K562 (cell line): ENCODE measurements at regions not wholly inside any gene's neighbourhood (a gene's known extent, or its start where the extent isn't known, plus 50 kb on each side); places are given as distances from the start of the nearest gene placed in this dataset.
A peak's percentile ranks its signal among the peaks of the same experiment; 100 is the strongest.

Source experiments
- ARID2 ChIP-seq: fragments of 450-650 bp; IDR thresholded peaks from 2 replicates; pipeline ENCODE4 v1.6.1; 2017; ENCODE audit warnings: antibody characterized with exemption, mild to moderate bottlenecking
- BRCA1 ChIP-seq, 2 experiments: fragments of 450-650 bp in 1 of 2; sonication (generic) in 1 of 2; formaldehyde crosslinking in 1 of 2; IDR thresholded peaks; 2 replicates each; pipeline versions ENCODE4 v1.5.0 to v1.6.1; 2017 to 2020; ENCODE audit warnings: mild to moderate bottlenecking in 1 of 2, missing genetic modification reagents in 1 of 2
- DACH1 ChIP-seq: fragments of 450-650 bp; IDR thresholded peaks from 2 replicates; pipeline ENCODE4 v1.6.1; 2018; ENCODE audit not compliant: partially characterized antibody
- DPF2 ChIP-seq: fragments of 450-650 bp; IDR thresholded peaks from 2 replicates; pipeline ENCODE4 v1.6.1; 2016
- ERF ChIP-seq: fragments of 450-650 bp; formaldehyde crosslinking; IDR thresholded peaks from 2 replicates; pipeline ENCODE4 v1.4.0; 2020; ENCODE audit warnings: mild to moderate bottlenecking, mixed read lengths
- LARP7 ChIP-seq: fragments of 450-650 bp; IDR thresholded peaks from 2 replicates; pipeline ENCODE4 v1.6.1; 2016
- PRMT5 ChIP-seq: sonication (generic); formaldehyde crosslinking; IDR thresholded peaks from 2 replicates; pipeline ENCODE4 v1.5.0; 2020; ENCODE audit warnings: missing genetic modification reagents
- PURB ChIP-seq: sonication (generic); formaldehyde crosslinking; IDR thresholded peaks from 2 replicates; pipeline ENCODE4 v1.9.0; 2021; ENCODE audit warnings: low read depth, mild to moderate bottlenecking, missing genetic modification reagents
- PYGO2 ChIP-seq: fragments of 450-650 bp; IDR thresholded peaks from 2 replicates; pipeline ENCODE4 v1.6.1; 2016; ENCODE audit warnings: mild to moderate bottlenecking, missing genetic modification characterization, moderate library complexity, missing compliant biosample characterization
- RBM15 ChIP-seq: fragments of 200-400 bp; formaldehyde crosslinking; IDR thresholded peaks from 2 replicates; pipeline ENCODE4 v1.6.1; 2018; ENCODE audit warnings: mild to moderate bottlenecking, low read length, moderate library complexity; ENCODE audit not compliant: insufficient read depth
- SETDB1 ChIP-seq: IDR thresholded peaks from one replicate; pipeline ENCODE4 v1.6.1; 2012; ENCODE audit warnings: low read length, control low read depth, inconsistent platforms
- SIRT6 ChIP-seq: IDR thresholded peaks from one replicate; pipeline ENCODE4 v1.6.1; 2012; ENCODE audit warnings: low read depth, mild to moderate bottlenecking, control low read depth, inconsistent platforms, low read length, moderate library complexity
- SLC30A9 ChIP-seq: fragments of 250-450 bp; sonication (Bioruptor Pico); IDR thresholded peaks from 2 replicates; pipeline ENCODE4 v1.8.0; 2022; ENCODE audit warnings: mild to moderate bottlenecking, moderate library complexity
- TAF1 ChIP-seq: IDR thresholded peaks from 2 replicates; pipeline ENCODE4 v1.6.1; 2011; ENCODE audit warnings: mild to moderate bottlenecking, low read length, moderate library complexity; ENCODE audit not compliant: insufficient read depth, control insufficient read depth, severe bottlenecking; ENCODE audit errors: extremely low read depth
- TAF7 ChIP-seq: fragments of 450-650 bp; IDR thresholded peaks from 2 replicates; pipeline ENCODE4 v1.6.1; 2016; ENCODE audit warnings: missing genetic modification characterization, missing compliant biosample characterization
- ZNF408 ChIP-seq: fragments of 250-450 bp; sonication (Bioruptor Pico); IDR thresholded peaks from 2 replicates; pipeline ENCODE4 v1.4.0; 2020; ENCODE audit warnings: low read depth, mild to moderate bottlenecking, moderate library complexity
- ZSCAN29 ChIP-seq: fragments of 450-650 bp; IDR thresholded peaks from 2 replicates; pipeline ENCODE4 v1.6.1; 2017
- TF ChIP-seq, protein P1 (sequence below): sonication (generic); formaldehyde crosslinking; IDR thresholded peaks from 2 replicates; pipeline ENCODE4 v1.8.0; 2023; ENCODE audit warnings: missing genetic modification reagents, mild to moderate bottlenecking, borderline replicate concordance
- TF ChIP-seq, protein P2 (sequence below): fragments of 250-450 bp; sonication (Bioruptor Pico); IDR thresholded peaks from 2 replicates; pipeline ENCODE4 v1.4.0; 2020; ENCODE audit warnings: borderline replicate concordance
- TF ChIP-seq, protein P3 (sequence below): fragments of 150-350 bp; conservative IDR thresholded peaks from 2 replicates; pipeline ENCODE4 v1.6.1; 2014; ENCODE audit warnings: low read length

DNA sequence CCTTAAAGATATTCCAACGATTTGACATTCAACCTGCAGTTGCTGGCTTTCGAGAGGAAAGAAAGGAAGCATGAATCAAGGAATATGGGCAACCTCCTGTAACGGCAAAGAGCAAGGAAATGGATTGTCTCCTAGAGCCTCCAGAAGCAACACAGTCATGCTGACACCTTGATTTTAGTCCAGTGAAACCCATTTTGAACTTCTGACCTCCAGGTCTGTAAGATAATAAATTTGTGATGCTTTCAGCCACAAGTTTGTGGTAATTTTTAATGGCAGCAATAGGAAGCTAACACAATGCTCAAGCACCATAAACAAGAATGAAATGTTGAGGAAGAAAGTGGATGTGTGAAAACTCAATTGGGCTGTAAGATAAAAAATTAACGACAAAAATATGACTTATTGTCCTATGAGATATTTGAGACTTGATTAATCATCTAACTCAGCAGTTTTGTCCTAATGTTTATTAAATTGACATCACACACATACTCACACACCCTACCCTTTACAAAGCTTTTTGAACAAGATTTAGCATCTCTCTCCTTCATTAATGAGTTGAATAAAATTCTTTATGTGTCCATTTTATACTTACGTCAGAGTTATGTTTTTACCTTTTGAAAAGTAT is 857.2 kb upstream of the INTU start (continued):
- TF ChIP-seq TAF1, result no peak
- TF ChIP-seq, protein P1, sequence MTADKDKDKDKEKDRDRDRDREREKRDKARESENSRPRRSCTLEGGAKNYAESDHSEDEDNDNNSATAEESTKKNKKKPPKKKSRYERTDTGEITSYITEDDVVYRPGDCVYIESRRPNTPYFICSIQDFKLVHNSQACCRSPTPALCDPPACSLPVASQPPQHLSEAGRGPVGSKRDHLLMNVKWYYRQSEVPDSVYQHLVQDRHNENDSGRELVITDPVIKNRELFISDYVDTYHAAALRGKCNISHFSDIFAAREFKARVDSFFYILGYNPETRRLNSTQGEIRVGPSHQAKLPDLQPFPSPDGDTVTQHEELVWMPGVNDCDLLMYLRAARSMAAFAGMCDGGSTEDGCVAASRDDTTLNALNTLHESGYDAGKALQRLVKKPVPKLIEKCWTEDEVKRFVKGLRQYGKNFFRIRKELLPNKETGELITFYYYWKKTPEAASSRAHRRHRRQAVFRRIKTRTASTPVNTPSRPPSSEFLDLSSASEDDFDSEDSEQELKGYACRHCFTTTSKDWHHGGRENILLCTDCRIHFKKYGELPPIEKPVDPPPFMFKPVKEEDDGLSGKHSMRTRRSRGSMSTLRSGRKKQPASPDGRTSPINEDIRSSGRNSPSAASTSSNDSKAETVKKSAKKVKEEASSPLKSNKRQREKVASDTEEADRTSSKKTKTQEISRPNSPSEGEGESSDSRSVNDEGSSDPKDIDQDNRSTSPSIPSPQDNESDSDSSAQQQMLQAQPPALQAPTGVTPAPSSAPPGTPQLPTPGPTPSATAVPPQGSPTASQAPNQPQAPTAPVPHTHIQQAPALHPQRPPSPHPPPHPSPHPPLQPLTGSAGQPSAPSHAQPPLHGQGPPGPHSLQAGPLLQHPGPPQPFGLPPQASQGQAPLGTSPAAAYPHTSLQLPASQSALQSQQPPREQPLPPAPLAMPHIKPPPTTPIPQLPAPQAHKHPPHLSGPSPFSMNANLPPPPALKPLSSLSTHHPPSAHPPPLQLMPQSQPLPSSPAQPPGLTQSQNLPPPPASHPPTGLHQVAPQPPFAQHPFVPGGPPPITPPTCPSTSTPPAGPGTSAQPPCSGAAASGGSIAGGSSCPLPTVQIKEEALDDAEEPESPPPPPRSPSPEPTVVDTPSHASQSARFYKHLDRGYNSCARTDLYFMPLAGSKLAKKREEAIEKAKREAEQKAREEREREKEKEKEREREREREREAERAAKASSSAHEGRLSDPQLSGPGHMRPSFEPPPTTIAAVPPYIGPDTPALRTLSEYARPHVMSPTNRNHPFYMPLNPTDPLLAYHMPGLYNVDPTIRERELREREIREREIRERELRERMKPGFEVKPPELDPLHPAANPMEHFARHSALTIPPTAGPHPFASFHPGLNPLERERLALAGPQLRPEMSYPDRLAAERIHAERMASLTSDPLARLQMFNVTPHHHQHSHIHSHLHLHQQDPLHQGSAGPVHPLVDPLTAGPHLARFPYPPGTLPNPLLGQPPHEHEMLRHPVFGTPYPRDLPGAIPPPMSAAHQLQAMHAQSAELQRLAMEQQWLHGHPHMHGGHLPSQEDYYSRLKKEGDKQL (CRISPR knock-in tag), result no peak
- no peak for TF ChIP-seq ZNF408
- peak; percentile 52 for TF ChIP-seq DPF2
- TF ChIP-seq TAF7, result no peak
- no peak for TF ChIP-seq SIRT6
- no peak for TF ChIP-seq SLC30A9 (CRISPR knock-in tag)
- no peak for TF ChIP-seq PRMT5 (CRISPR knock-in tag)
- no peak for TF ChIP-seq LARP7
- no peak for TF ChIP-seq PURB (CRISPR knock-in tag)
- TF ChIP-seq PYGO2 (tag), result no peak
- TF ChIP-seq ERF, result no peak
- TF ChIP-seq DACH1, result no peak
- TF ChIP-seq, protein P2, sequence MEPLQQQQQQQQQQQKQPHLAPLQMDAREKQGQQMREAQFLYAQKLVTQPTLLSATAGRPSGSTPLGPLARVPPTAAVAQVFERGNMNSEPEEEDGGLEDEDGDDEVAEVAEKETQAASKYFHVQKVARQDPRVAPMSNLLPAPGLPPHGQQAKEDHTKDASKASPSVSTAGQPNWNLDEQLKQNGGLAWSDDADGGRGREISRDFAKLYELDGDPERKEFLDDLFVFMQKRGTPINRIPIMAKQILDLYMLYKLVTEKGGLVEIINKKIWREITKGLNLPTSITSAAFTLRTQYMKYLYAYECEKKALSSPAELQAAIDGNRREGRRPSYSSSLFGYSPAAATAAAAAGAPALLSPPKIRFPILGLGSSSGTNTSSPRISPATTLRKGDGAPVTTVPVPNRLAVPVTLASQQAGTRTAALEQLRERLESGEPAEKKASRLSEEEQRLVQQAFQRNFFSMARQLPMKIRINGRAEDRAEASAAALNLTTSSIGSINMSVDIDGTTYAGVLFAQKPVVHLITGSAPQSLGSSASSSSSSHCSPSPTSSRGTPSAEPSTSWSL (CRISPR knock-in tag), result no peak
- TF ChIP-seq SETDB1, result no peak
- no peak for TF ChIP-seq BRCA1 (IDR thresholded peaks at IDR 0.05)
- TF ChIP-seq BRCA1 (CRISPR knock-in tag; IDR thresholded peaks at IDR 0.05), result no peak
- no peak for TF ChIP-seq ZSCAN29
- no peak for TF ChIP-seq RBM15
- TF ChIP-seq, protein P3, sequence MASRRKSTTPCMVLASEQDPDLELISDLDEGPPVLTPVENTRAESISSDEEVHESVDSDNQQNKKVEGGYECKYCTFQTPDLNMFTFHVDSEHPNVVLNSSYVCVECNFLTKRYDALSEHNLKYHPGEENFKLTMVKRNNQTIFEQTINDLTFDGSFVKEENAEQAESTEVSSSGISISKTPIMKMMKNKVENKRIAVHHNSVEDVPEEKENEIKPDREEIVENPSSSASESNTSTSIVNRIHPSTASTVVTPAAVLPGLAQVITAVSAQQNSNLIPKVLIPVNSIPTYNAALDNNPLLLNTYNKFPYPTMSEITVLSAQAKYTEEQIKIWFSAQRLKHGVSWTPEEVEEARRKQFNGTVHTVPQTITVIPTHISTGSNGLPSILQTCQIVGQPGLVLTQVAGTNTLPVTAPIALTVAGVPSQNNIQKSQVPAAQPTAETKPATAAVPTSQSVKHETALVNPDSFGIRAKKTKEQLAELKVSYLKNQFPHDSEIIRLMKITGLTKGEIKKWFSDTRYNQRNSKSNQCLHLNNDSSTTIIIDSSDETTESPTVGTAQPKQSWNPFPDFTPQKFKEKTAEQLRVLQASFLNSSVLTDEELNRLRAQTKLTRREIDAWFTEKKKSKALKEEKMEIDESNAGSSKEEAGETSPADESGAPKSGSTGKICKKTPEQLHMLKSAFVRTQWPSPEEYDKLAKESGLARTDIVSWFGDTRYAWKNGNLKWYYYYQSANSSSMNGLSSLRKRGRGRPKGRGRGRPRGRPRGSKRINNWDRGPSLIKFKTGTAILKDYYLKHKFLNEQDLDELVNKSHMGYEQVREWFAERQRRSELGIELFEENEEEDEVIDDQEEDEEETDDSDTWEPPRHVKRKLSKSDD, result no peak
- TF ChIP-seq ARID2, result 0 out of 2 replicates have a peak, but pooled peaks have one; percentile 5
